ENCODE measurements at regions not wholly inside any gene's neighbourhood (a gene's known extent, or its start where the extent isn't known, plus 50 kb on each side); places are given as distances from the start of the nearest gene placed in this dataset.
A peak's percentile ranks its signal among the peaks of the same experiment; 100 is the strongest.

GRCh38 chr7:24042028-24042427, 242.0 kb upstream of the NPY start:
- H3K27me3 ChIP-seq: no peaks in the 10 kb centered on the region
- no peak overlapping the region for H3K27ac ChIP-seq
- no peak for TF ChIP-seq Cebpa-rat (IDR thresholded peaks at IDR 0.05)
- H3K36me3 ChIP-seq: no peaks in the 10 kb centered on the region
- no peak overlapping the region for H3K4me3 ChIP-seq
- no peak overlapping the region for H3K4me2 ChIP-seq
- H3K4me1 ChIP-seq: no peaks in the 10 kb centered on the region
- no peaks in the 10 kb centered on the region for H4K20me1 ChIP-seq
- peaks cover 0 to 4% (median 0%) of the 10 kb centered on the region in 11 experiments; a peak in 1 of 22 replicates for H3K9me3 ChIP-seq (replicated peaks in 1 of 11)
- no peak overlapping the region for H3K9ac ChIP-seq

- Histone ChIP-seq H4K20me1 (no peaks in the 10 kb centered on the region), H3K9ac (no peak overlapping the region), H3K27me3 (no peaks in the 10 kb centered on the region)
These were observed 234.7 kb upstream of the NPY start for GRCh38 chr7:24049296-24049695.

GRCh38 chr7:24050991-24051560, 232.9 kb upstream of the NPY start:
- H3K4me1 ChIP-seq: peaks cover 0 to 13% (median 6%) of the 10 kb centered on the region in 10 experiments; a peak in 11 of 20 replicates
- H3K9ac ChIP-seq: no peak overlapping the region
- no peak overlapping the region for H3K27ac ChIP-seq
- H3K4me2 ChIP-seq: no peak overlapping the region
- no peaks in the 10 kb centered on the region for H3K27me3 ChIP-seq
- H3K4me3 ChIP-seq: no peak overlapping the region
- no peak for TF ChIP-seq Cebpa-rat (IDR thresholded peaks at IDR 0.05)
- H4K20me1 ChIP-seq: no peaks in the 10 kb centered on the region
- H3K9me3 ChIP-seq (replicated peaks in 1 of 11): no peaks in the 10 kb centered on the region
- no peaks in the 10 kb centered on the region for H3K36me3 ChIP-seq

More at GRCh38 chr7:24049296-24049695, 234.7 kb upstream of the NPY start:
- H3K27ac ChIP-seq: no peak overlapping the region
- H3K4me3 ChIP-seq: no peak overlapping the region
- peaks cover 0 to 4% (median 0%) of the 10 kb centered on the region in 11 experiments; a peak in 1 of 22 replicates for H3K9me3 ChIP-seq (replicated peaks in 1 of 11)
- no peak overlapping the region for H3K4me2 ChIP-seq
- no peak for TF ChIP-seq Cebpa-rat (IDR thresholded peaks at IDR 0.05)
- H3K4me1 ChIP-seq: peaks cover 0 to 13% (median 6%) of the 10 kb centered on the region in 10 experiments; a peak in 11 of 20 replicates
- H3K36me3 ChIP-seq: no peaks in the 10 kb centered on the region

- Histone ChIP-seq H3K36me3 (no peaks in the 10 kb centered on the region), H3K27me3 (no peaks in the 10 kb centered on the region), H3K27ac (no peak overlapping the region), H3K9ac (no peak overlapping the region), H4K20me1 (no peaks in the 10 kb centered on the region), H3K4me1 (peaks cover 0 to 13% (median 6%) of the 10 kb centered on the region in 10 experiments; a peak in 11 of 20 replicates), H3K4me2 (no peak overlapping the region), H3K4me3 (no peak overlapping the region), H3K9me3 (replicated peaks in 1 of 11) (no peaks in the 10 kb centered on the region)
- no peak for TF ChIP-seq Cebpa-rat (IDR thresholded peaks at IDR 0.05)
These were observed 232.3 kb upstream of the NPY start for GRCh38 chr7:24051651-24052050.

- TF ChIP-seq Cebpa-rat (IDR thresholded peaks at IDR 0.05): no peak
- Histone ChIP-seq H3K9ac (no peak overlapping the region), H3K27ac (no peak overlapping the region), H3K4me3 (no peak overlapping the region), H3K9me3 (replicated peaks in 1 of 11) (no peaks in the 10 kb centered on the region), H3K27me3 (no peaks in the 10 kb centered on the region), H3K36me3 (no peaks in the 10 kb centered on the region), H4K20me1 (no peaks in the 10 kb centered on the region), H3K4me2 (peak overlapping the region in 6 of 11 experiments; percentile 22 to 51 (median 31); a peak in 12 of 22 replicates), H3K4me1 (peaks cover 0 to 13% (median 6%) of the 10 kb centered on the region in 10 experiments; a peak in 11 of 20 replicates)
These were observed 231.3 kb upstream of the NPY start for GRCh38 chr7:24052572-24053260.

GRCh38 chr7:24054236-24054635, 229.8 kb upstream of the NPY start:
- no peak overlapping the region for H3K27ac ChIP-seq
- H4K20me1 ChIP-seq: no peaks in the 10 kb centered on the region
- no peak overlapping the region for H3K4me3 ChIP-seq
- TF ChIP-seq Cebpa-rat (IDR thresholded peaks at IDR 0.05): no peak
- no peaks in the 10 kb centered on the region for H3K9me3 ChIP-seq (replicated peaks in 1 of 11)
- H3K4me2 ChIP-seq: no peak overlapping the region
- H3K9ac ChIP-seq: no peak overlapping the region
- peaks cover 0 to 13% (median 6%) of the 10 kb centered on the region in 10 experiments; a peak in 11 of 20 replicates for H3K4me1 ChIP-seq
- H3K36me3 ChIP-seq: no peaks in the 10 kb centered on the region
- H3K27me3 ChIP-seq: no peaks in the 10 kb centered on the region

- H4K20me1 ChIP-seq: no peaks in the 10 kb centered on the region
- peaks cover 0 to 13% (median 6%) of the 10 kb centered on the region in 10 experiments; a peak in 11 of 20 replicates for H3K4me1 ChIP-seq
- H3K36me3 ChIP-seq: no peaks in the 10 kb centered on the region
- H3K4me3 ChIP-seq: no peak overlapping the region
- H3K9me3 ChIP-seq (replicated peaks in 1 of 11): peaks cover 0 to 7% (median 0%) of the 10 kb centered on the region in 11 experiments; a peak in 3 of 22 replicates
- H3K4me2 ChIP-seq: no peak overlapping the region
- TF ChIP-seq Cebpa-rat (IDR thresholded peaks at IDR 0.05): no peak
- H3K27ac ChIP-seq: no peak overlapping the region
- no peak overlapping the region for H3K9ac ChIP-seq
- H3K27me3 ChIP-seq: no peaks in the 10 kb centered on the region
These were observed 226.7 kb upstream of the NPY start for GRCh38 chr7:24057243-24057642.

GRCh38 chr7:24058953-24059352, 225.0 kb upstream of the NPY start:
- Histone ChIP-seq H3K27me3 (no peaks in the 10 kb centered on the region), H3K4me3 (no peak overlapping the region), H4K20me1 (no peaks in the 10 kb centered on the region), H3K36me3 (no peaks in the 10 kb centered on the region), H3K4me1 (no peaks in the 10 kb centered on the region), H3K27ac (no peak overlapping the region), H3K4me2 (no peak overlapping the region), H3K9me3 (replicated peaks in 1 of 11) (peaks cover 0 to 7% (median 0%) of the 10 kb centered on the region in 11 experiments; a peak in 3 of 22 replicates), H3K9ac (no peak overlapping the region)
- no peak for TF ChIP-seq Cebpa-rat (IDR thresholded peaks at IDR 0.05)

GRCh38 chr7:24059775-24060174, 224.2 kb upstream of the NPY start:
- no peaks in the 10 kb centered on the region for H3K27me3 ChIP-seq
- H3K9me3 ChIP-seq (replicated peaks in 1 of 11): peaks cover 0 to 7% (median 0%) of the 10 kb centered on the region in 11 experiments; a peak in 3 of 22 replicates
- H3K4me2 ChIP-seq: no peak overlapping the region
- H3K36me3 ChIP-seq: no peaks in the 10 kb centered on the region
- H3K9ac ChIP-seq: no peak overlapping the region
- no peak for TF ChIP-seq Cebpa-rat (IDR thresholded peaks at IDR 0.05)
- no peaks in the 10 kb centered on the region for H4K20me1 ChIP-seq
- H3K27ac ChIP-seq: no peak overlapping the region
- no peak overlapping the region for H3K4me3 ChIP-seq
- H3K4me1 ChIP-seq: no peaks in the 10 kb centered on the region

All from BLaER1 treated with 17β-estradiol and CSF1 and Interleukin-3, amounts not matched to agents 10 nM and 100 nM (cell line).